ENCODE measurements at regions not wholly inside any gene's neighbourhood (a gene's known extent, or its start where the extent isn't known, plus 50 kb on each side); places are given as distances from the start of the nearest gene placed in this dataset.

GRCh38 chr12:90298289-90298948, 589.8 kb upstream of the ATP2B1 start:
- Histone ChIP-seq H3K4me1 (ENCODE audit: control insufficient read depth, insufficient read depth, low read length) (no peaks in the 10 kb centered on the region), H3K36me3 (ENCODE audit: control insufficient read depth, insufficient read depth, low read length) (no peaks in the 10 kb centered on the region), H3K27ac (ENCODE audit: insufficient read depth, low read depth, low read length, poor library complexity, severe bottlenecking) (no peak overlapping the region), H3K27me3 (ENCODE audit: control insufficient read depth, insufficient read depth, low read length, poor library complexity, severe bottlenecking) (no peaks in the 10 kb centered on the region), H3K9me3 (ENCODE audit: control insufficient read depth, low read length) (no peaks in the 10 kb centered on the region), H3K4me3 (ENCODE audit: insufficient read depth, low read depth, low read length) (no peak overlapping the region)
- 93 to 100% methylated on average over 1 to 2 of the region's 2 CpGs for WGBS, 2 experiments

GRCh38 chr12:90295858-90296257, 587.2 kb upstream of the ATP2B1 start:
- Histone ChIP-seq H3K36me3 (ENCODE audit: control insufficient read depth, insufficient read depth, low read length) (no peaks in the 10 kb centered on the region), H3K4me1 (ENCODE audit: control insufficient read depth, insufficient read depth, low read length) (no peaks in the 10 kb centered on the region), H3K4me3 (ENCODE audit: insufficient read depth, low read depth, low read length) (no peak overlapping the region), H3K27me3 (ENCODE audit: control insufficient read depth, insufficient read depth, low read length, poor library complexity, severe bottlenecking) (no peaks in the 10 kb centered on the region), H3K9me3 (ENCODE audit: control insufficient read depth, low read length) (no peaks in the 10 kb centered on the region), H3K27ac (ENCODE audit: insufficient read depth, low read depth, low read length, poor library complexity, severe bottlenecking) (no peak overlapping the region)
- WGBS, 2 experiments: 92 to 97% methylated on average over 1 of the region's 2 CpGs

- H3K36me3 ChIP-seq (ENCODE audit: control insufficient read depth, insufficient read depth, low read length): no peaks in the 10 kb centered on the region
- 88 to 94% methylated on average over 4 of the region's 4 CpGs for WGBS, 2 experiments
- H3K4me1 ChIP-seq (ENCODE audit: control insufficient read depth, insufficient read depth, low read length): no peaks in the 10 kb centered on the region
- no peak overlapping the region for H3K4me3 ChIP-seq (ENCODE audit: insufficient read depth, low read depth, low read length)
- H3K27me3 ChIP-seq (ENCODE audit: control insufficient read depth, insufficient read depth, low read length, poor library complexity, severe bottlenecking): no peaks in the 10 kb centered on the region
- no peak overlapping the region for H3K27ac ChIP-seq (ENCODE audit: insufficient read depth, low read depth, low read length, poor library complexity, severe bottlenecking)
- no peaks in the 10 kb centered on the region for H3K9me3 ChIP-seq (ENCODE audit: control insufficient read depth, low read length)
Observed at GRCh38 chr12:90292183-90292582, 583.5 kb upstream of the ATP2B1 start.

GRCh38 chr12:90290980-90291975, 582.6 kb upstream of the ATP2B1 start:
- Histone ChIP-seq H3K4me3 (ENCODE audit: insufficient read depth, low read depth, low read length) (no peak overlapping the region), H3K36me3 (ENCODE audit: control insufficient read depth, insufficient read depth, low read length) (no peaks in the 10 kb centered on the region), H3K9me3 (ENCODE audit: control insufficient read depth, low read length) (no peaks in the 10 kb centered on the region), H3K4me1 (ENCODE audit: control insufficient read depth, insufficient read depth, low read length) (no peaks in the 10 kb centered on the region), H3K27ac (ENCODE audit: insufficient read depth, low read depth, low read length, poor library complexity, severe bottlenecking) (no peak overlapping the region), H3K27me3 (ENCODE audit: control insufficient read depth, insufficient read depth, low read length, poor library complexity, severe bottlenecking) (no peaks in the 10 kb centered on the region)
- 77 to 80% methylated on average over 2 to 4 of the region's 4 CpGs for WGBS, 2 experiments

- no peaks in the 10 kb centered on the region for H3K9me3 ChIP-seq (ENCODE audit: control insufficient read depth, low read length)
- 100% methylated on average over 1 of the region's 2 CpGs; no CpG with 5 or more reads in 1 of the 2 experiments for WGBS, 2 experiments
Observed at GRCh38 chr12:90287585-90287984, 578.9 kb upstream of the ATP2B1 start.

GRCh38 chr12:90281154-90281868, 572.7 kb upstream of the ATP2B1 start:
- Histone ChIP-seq H3K4me1 (ENCODE audit: control insufficient read depth, insufficient read depth, low read length) (no peaks in the 10 kb centered on the region), H3K4me3 (ENCODE audit: insufficient read depth, low read depth, low read length) (no peak overlapping the region), H3K36me3 (ENCODE audit: control insufficient read depth, insufficient read depth, low read length) (no peaks in the 10 kb centered on the region), H3K9me3 (ENCODE audit: control insufficient read depth, low read length) (no peaks in the 10 kb centered on the region), H3K27me3 (ENCODE audit: control insufficient read depth, insufficient read depth, low read length, poor library complexity, severe bottlenecking) (no peaks in the 10 kb centered on the region), H3K27ac (ENCODE audit: insufficient read depth, low read depth, low read length, poor library complexity, severe bottlenecking) (no peak overlapping the region)
- 76 to 89% methylated on average over 1 of the region's 1 CpG for WGBS, 2 experiments

More at GRCh38 chr12:90287585-90287984, 578.9 kb upstream of the ATP2B1 start:
- H3K27me3 ChIP-seq (ENCODE audit: control insufficient read depth, insufficient read depth, low read length, poor library complexity, severe bottlenecking): no peaks in the 10 kb centered on the region
- H3K36me3 ChIP-seq (ENCODE audit: control insufficient read depth, insufficient read depth, low read length): no peaks in the 10 kb centered on the region
- H3K4me1 ChIP-seq (ENCODE audit: control insufficient read depth, insufficient read depth, low read length): no peaks in the 10 kb centered on the region
- H3K27ac ChIP-seq (ENCODE audit: insufficient read depth, low read depth, low read length, poor library complexity, severe bottlenecking): no peak overlapping the region
- H3K4me3 ChIP-seq (ENCODE audit: insufficient read depth, low read depth, low read length): no peak overlapping the region

- WGBS, 2 experiments: 88 to 93% methylated on average over 1 of the region's 1 CpG
- Histone ChIP-seq H3K4me1 (ENCODE audit: control insufficient read depth, insufficient read depth, low read length) (no peaks in the 10 kb centered on the region), H3K4me3 (ENCODE audit: insufficient read depth, low read depth, low read length) (no peak overlapping the region), H3K27me3 (ENCODE audit: control insufficient read depth, insufficient read depth, low read length, poor library complexity, severe bottlenecking) (no peaks in the 10 kb centered on the region), H3K9me3 (ENCODE audit: control insufficient read depth, low read length) (no peaks in the 10 kb centered on the region), H3K36me3 (ENCODE audit: control insufficient read depth, insufficient read depth, low read length) (no peaks in the 10 kb centered on the region), H3K27ac (ENCODE audit: insufficient read depth, low read depth, low read length, poor library complexity, severe bottlenecking) (no peak overlapping the region)
Observed at GRCh38 chr12:90280564-90281058, 572.0 kb upstream of the ATP2B1 start.

- no peaks in the 10 kb centered on the region for H3K9me3 ChIP-seq (ENCODE audit: control insufficient read depth, low read length)
- H3K27me3 ChIP-seq (ENCODE audit: control insufficient read depth, insufficient read depth, low read length, poor library complexity, severe bottlenecking): no peaks in the 10 kb centered on the region
- WGBS, 2 experiments: no CpG with 5 or more reads among the region's 1 CpG
- H3K4me1 ChIP-seq (ENCODE audit: control insufficient read depth, insufficient read depth, low read length): no peaks in the 10 kb centered on the region
- no peaks in the 10 kb centered on the region for H3K36me3 ChIP-seq (ENCODE audit: control insufficient read depth, insufficient read depth, low read length)
- no peak overlapping the region for H3K27ac ChIP-seq (ENCODE audit: insufficient read depth, low read depth, low read length, poor library complexity, severe bottlenecking)
- no peak overlapping the region for H3K4me3 ChIP-seq (ENCODE audit: insufficient read depth, low read depth, low read length)
Observed at GRCh38 chr12:90280033-90280432, 571.4 kb upstream of the ATP2B1 start.

GRCh38 chr12:90275088-90275487, 566.5 kb upstream of the ATP2B1 start:
- Histone ChIP-seq H3K27me3 (ENCODE audit: control insufficient read depth, insufficient read depth, low read length, poor library complexity, severe bottlenecking) (no peaks in the 10 kb centered on the region), H3K27ac (ENCODE audit: insufficient read depth, low read depth, low read length, poor library complexity, severe bottlenecking) (no peak overlapping the region), H3K4me1 (ENCODE audit: control insufficient read depth, insufficient read depth, low read length) (no peaks in the 10 kb centered on the region), H3K36me3 (ENCODE audit: control insufficient read depth, insufficient read depth, low read length) (no peaks in the 10 kb centered on the region), H3K4me3 (ENCODE audit: insufficient read depth, low read depth, low read length) (no peak overlapping the region), H3K9me3 (ENCODE audit: control insufficient read depth, low read length) (no peaks in the 10 kb centered on the region)
- WGBS, 2 experiments: 79 to 89% methylated on average over 2 of the region's 2 CpGs
